ENCODE measurements at regions not wholly inside any gene's neighbourhood (a gene's known extent, or its start where the extent isn't known, plus 50 kb on each side); places are given as distances from the start of the nearest gene placed in this dataset.
"Not testable (repeated sequence)": the region's sequence is repeated elsewhere in the genome, so short reads cannot be mapped to it uniquely, and the experiment has no call there.

DNA sequence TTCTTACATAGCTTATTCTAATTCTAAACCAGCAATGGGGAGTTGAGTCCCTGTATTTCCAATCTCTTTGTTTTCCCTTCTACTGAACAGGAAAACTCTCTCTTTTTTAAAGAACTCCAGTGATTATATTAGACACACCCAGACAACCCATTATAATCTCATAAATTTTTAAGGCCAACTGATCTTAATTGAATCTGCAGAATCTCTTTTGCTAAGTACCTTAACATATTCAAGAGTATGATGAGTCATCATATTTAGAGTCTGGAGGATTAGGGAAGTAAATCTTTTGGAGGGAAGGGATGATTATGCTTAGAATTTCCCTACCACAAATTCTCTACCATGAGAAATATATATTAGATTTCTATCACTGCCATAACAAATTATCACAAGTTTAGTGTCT, 705.1 kb downstream of the CENPC start:
- DNase-seq (ENCODE audit: low read depth in 2 of 2): no peak

DNA sequence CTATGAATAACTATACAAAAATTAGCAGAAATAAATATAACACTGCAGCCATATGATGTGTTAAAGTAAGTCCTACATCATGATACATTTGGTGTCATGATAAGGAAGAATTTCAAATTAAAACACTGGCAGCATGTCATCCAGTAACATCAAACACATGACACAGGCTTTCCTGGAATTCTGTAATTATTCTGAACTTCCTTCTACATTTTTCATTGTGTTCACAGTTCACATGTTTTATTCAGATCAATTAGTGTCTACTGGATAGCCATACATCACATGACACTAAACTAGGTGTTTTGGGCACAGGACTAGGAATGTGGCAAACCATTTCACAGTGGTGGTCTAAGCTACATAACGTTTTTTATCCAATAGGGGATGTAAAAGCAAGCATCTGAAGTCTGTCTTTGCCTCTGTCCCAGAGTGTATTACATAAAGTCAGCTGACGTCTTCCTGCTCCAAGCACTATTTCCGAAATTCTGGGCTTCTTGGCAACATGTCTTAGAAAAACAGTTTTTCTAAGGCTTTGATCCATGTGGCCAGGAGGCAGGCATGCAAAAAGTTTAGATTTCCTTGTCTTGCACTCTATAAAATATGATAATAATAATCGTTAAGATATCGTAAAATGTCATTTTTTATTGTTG, 707.9 kb downstream of the CENPC start:
- no peak for DNase-seq (ENCODE audit: low read depth in 2 of 2)

- DNase-seq (ENCODE audit: low read depth in 2 of 2): no peak
Observed at GRCh38 chr4:66829310-66829709, 716.0 kb downstream of the CENPC start.

- no peak for DNase-seq (ENCODE audit: low read depth in 2 of 2)
Observed at GRCh38 chr4:66820681-66821080, 724.6 kb downstream of the CENPC start.

GRCh38 chr4:66814277-66814676, 731.0 kb downstream of the CENPC start:
- no peak for DNase-seq (ENCODE audit: low read depth in 2 of 2)

GRCh38 chr4:66805582-66805981, 739.7 kb downstream of the CENPC start:
- no peak for DNase-seq (ENCODE audit: low read depth in 2 of 2)

GRCh38 chr4:66804979-66805378, 740.3 kb downstream of the CENPC start:
- DNase-seq (ENCODE audit: low read depth in 2 of 2): no peak

DNA sequence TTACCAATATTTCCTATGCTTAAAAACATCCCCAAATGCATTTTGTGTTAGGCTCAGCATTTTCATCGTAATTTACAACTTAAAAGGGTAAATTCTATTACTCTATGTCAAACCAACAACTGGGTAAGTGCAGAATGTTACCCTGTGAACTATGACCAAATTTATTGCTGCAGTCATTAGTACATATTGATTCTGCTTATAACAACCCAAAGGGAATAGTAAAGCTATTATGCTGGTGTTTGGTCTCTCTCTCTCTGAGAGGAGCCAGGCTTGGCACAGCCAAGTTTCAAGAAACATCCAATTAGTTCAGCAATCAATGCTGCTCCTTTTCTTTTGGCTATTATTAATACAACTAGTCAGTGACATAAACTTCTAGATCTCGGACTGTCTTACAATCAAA, 747.7 kb downstream of the CENPC start:
- DNase-seq (ENCODE audit: low read depth in 2 of 2): no peak

DNA sequence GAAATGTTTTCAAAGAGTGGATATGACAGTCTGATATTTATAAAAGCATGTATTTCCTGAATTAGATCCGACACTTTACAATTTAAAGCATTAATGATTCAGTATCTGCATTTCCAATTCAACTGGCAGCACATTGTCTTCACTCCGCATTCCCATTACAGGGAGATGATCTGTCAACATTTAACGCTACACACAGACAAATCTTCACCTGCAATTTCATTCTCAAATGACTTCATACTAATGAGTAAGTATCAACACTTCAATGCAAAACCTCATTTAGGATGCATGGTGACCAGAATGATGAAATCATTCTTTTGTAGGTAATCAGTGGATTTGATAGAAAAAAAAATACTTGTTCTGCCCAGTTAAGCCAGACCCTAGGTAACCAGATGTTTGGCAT, 749.6 kb downstream of the CENPC start:
- DNase-seq (ENCODE audit: low read depth in 2 of 2): no peak

DNA sequence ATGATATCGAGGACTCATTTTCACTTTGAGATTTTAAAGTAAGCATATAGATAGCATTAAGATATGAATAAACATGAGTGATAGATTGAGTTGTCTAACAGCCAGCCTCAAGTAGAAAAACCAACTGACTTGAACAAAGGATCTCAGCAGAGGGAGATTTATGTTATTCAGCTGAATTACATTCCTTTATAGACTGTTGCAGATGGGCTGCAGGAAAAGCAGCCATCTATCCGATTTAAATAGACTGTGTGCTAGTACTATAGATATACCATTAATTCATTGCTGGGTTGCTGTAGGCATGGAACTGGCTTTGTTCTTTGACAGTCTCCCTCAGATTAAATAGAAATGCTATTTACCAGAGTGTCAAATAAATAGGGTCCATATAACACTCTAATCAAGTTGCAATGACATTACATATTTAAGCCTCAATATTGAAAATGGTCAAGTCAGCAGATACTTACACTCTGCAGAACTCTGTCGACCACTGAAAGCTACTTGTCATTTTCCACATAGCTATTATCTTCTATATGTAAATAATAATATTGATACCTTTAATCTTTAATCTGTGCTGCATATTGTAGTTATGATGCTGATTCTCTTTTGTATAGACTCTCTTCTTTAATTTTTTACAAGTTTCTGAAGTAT, 750.8 kb downstream of the CENPC start:
- DNase-seq (ENCODE audit: low read depth in 2 of 2): no peak

DNA sequence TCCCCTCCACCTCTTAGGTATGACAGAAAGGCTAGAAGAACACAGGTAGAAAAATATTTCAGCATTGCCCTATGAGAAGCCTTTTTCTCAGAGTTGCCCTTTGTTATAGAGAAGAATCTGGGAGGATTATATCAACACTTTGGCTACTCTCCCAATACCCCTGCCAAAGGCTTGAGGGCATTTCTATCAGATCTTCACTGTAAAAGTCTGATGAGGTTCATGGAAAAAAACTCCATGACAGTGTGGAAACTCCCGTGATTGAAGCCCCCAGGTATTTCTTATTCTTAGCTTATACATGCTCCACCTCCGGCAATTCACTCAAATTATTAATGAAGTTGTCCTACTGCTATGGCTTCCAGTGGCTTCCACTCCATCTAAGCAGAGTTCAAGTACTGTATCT, 753.6 kb downstream of the CENPC start:
- DNase-seq (ENCODE audit: low read depth in 2 of 2): no peak

DNA sequence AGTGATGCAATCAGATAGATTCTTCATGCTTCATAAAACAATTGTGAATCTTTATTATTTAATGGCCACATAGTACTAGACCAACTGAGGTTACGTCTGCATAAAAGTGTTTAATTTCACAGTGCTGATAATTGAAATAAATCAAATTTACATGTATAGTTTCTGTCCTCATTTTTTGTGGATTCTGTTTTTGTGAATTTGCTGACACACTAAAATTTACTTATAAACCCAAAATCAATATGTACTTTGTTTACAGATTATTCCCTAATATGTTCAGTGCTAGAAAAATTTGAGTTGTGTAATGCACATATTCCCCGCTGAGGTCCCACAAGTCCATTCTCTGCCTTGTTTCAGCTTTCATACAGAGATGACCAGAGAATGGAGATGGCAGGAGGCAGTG, 759.8 kb downstream of the CENPC start:
- no peak for DNase-seq (ENCODE audit: low read depth in 2 of 2)

- DNase-seq (ENCODE audit: low read depth in 2 of 2): not testable (repeated sequence)
Observed at GRCh38 chr4:66782751-66783150, 762.6 kb downstream of the CENPC start.

DNA sequence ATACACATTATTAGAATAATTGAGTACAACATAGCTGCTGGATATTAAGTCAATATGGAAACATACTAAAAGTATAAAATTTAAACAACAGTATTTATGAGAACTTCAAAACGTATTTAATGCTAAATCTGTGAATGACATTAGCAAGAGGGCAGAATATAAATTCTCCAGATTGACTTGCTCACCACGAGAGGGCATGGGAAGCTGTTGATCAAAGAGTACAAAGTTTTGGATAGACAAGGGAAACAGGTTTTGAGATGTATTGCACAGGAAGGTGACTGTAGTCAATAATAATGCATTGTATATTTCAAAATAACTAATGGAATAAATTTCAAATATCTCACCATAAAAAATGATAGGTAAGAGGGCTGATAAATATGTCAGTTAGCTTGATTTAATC, 768.2 kb downstream of the CENPC start:
- no peak for DNase-seq (ENCODE audit: low read depth in 2 of 2)

DNA sequence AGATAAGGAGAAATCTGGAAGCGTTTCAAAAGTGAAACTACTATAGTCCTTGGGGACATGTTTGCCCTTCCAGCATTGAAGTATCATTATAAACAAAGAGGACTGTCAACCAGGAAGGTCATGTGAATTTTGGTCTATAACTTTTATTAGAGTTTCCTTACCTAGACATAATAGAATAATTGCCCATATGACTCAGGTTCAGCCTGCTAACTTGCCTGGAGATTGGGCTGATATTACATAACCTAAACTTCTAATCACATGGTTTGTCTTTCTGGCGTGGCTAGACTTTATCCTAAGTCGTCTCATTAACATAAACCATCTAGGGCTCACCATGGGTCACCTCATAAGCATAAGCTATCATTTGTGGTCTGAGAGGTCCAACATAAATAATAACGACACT, 775.9 kb downstream of the CENPC start:
- DNase-seq (ENCODE audit: low read depth in 2 of 2): no peak

DNA sequence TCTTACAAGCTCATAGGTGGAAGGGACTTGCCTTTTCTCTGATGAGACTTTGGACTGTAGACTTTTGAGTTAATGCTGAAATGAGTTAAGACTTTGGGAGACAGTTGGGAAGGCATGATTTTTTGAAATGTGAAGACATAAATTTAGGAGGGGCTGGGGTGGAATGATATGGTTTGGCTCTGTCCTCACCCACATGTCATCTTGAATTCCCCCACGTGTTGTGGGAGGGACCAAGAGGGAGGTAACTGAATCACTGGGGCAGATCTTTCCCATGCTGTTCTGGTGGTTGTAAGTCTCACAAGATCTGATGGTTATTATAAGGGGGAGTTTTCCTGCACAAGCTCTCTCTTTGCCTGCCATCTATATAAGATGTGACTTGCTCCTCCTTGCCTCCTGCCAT, 777.9 kb downstream of the CENPC start:
- no peak for DNase-seq (ENCODE audit: low read depth in 2 of 2)

DNA sequence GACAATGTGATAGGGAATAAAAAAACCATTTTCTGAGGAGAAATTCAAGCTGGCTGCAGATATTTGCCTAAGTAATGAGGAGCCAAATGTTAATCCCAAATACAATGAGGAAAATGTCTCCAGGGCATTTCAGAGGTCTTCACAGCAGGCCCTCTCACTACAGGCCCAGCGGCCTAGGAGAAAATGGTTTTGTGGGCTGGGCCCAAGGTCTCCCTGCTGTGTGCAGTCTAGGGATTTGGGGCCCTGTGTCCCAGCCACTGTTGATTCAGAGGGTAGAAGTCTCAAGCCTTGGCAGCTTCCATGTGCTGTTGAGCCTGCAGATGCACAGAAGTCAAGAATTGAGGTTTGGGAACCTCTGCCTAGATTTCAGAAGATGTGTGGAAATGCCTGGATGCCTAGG, 778.7 kb downstream of the CENPC start:
- DNase-seq (ENCODE audit: low read depth in 2 of 2): no peak

DNA sequence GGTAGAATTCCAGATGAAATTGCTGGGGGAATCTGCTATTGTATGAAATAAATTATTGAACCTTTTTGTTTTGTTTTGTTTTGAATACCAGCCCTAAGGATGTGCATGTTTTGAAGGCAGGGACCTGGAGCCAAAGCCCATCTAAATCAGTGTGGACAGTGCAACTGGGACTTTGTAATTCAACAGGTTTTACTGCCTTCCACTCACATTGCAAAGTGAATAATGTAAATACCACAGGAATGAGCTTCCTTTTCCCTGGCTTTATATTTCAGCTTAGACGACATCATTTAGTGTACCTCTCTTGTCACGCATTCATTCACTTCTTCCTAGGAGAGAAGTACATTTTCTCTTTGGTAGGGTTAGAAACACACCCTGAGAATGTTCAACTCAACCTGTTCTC, 795.0 kb downstream of the CENPC start:
- DNase-seq (ENCODE audit: low read depth in 2 of 2): no peak

DNA sequence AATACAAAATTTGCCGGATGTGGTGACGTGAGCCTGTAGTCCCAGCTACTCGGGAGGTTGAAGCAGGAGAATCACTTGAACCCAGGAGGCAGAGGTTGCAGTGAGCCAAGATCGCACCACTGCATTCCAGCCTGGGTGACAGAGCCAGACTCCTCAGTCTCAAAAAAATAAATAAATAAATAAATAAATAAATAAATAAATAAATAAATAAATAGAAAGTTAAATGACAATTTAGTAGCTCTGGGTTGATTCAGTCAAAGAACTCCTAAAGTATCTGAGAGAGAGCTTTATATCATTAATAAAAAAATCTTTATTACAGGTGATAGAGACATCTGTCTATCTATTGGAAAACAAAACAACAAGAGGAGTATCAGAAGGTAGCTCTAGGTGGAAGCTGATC, 798.4 kb downstream of the CENPC start:
- DNase-seq (ENCODE audit: low read depth in 2 of 2): not testable (repeated sequence)

DNA sequence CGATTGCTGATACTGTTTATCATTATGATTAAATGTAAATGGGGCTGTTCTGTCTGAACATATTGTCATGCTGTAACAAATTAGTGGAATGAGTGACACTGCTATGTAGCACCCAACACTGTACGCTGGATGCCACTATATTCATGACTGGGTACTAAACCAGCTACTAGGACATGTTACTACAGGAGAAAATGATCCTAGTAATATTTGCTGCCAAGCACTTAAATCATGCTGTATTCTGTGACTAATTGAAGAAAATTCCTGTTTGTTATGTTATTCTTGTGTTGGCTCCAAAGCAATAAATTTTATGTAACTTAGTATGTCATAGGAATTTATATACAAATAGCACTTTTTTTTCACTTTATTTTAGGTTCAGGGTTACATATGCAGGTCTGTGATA, 804.2 kb downstream of the CENPC start:
- DNase-seq (ENCODE audit: low read depth in 2 of 2): no peak

GRCh38 chr4:66736606-66737005, 808.7 kb downstream of the CENPC start:
- DNase-seq (ENCODE audit: low read depth in 2 of 2): no peak

DNA sequence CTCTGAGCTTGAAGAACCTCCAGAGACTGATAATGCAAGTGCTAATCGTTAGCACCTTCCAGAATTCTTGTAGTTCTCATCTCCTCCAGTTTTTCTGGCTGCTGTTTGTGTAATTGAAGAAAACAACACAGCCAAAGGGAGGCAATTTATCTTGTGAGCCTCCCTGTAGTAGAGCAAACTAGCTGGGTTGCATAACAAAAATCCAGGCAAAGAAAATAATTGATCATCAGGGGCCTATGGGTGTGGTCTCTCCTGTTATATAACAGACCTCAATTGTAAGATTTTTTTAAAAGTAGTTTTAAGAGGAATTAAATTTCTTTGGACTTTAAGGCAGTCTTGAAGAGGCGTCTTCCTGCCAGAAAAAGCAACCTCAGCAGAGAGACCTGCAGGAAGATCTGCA, 817.0 kb downstream of the CENPC start:
- no peak for DNase-seq (ENCODE audit: low read depth in 2 of 2)

DNA sequence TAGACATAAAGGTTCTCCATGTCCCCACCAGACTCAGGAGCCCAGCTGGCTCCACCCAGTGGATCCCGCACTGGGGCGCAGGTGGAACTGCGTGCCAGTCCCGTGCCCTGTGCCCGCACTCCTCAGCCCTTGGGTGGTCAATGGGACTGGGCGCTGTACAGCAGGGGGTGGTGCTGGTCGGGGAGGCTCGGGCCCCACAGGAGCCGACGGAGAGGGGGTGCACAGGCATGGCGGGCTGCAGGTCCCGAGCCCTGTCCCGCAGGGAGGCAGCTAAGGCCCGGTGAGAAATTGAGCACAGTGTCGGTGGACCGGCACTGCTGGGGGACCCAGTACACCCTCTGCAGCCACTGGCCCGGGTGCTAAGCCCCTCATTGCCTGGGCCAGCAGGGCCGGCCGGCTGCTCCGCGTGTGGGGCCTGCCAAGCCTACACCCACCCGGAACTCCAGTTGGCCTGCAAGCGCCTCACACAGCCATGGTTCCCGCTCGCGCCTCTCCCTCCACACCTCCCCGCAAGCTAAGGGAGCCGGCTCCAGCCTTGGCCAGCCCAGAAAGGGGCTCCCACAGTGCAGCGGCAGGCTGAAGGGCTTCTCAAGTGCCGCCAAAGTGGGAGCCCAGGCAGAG, 832.9 kb downstream of the CENPC start:
- not testable (repeated sequence) for DNase-seq (ENCODE audit: low read depth in 2 of 2)

DNA sequence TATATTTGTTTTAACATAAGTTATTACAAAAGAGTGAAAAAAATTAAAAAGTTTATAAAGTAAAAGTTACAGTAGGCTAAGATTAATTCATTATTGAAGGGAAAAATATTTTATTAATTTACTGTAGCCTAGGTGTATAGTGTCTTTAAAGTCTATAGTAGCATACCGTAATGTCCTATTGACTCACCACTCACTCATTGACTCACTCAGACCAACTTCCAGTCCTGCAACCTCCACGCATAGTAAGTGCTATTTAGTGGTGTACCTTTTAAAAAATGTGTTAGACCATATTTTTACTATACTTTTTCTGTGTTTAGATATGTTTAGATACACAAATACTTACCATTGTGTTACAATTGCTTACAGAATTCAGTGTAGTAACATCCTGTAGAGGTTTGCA, 841.1 kb downstream of the CENPC start:
- no peak for DNase-seq (ENCODE audit: low read depth in 2 of 2)

Measured in stimulated activated CD8-positive, alpha-beta memory T cell treated with anti-CD3 and anti-CD28 coated beads, Interleukin-2, amount 100 ng/mL, for 48 hours (primary cell).